ENCODE measurements at regions not wholly inside any gene's neighbourhood (a gene's known extent, or its start where the extent isn't known, plus 50 kb on each side); places are given as distances from the start of the nearest gene placed in this dataset.

GRCh38 chr4:97123573-97123972, 1019.7 kb downstream of the STPG2 start:
- no peaks in the 10 kb centered on the region for H3K4me1 ChIP-seq (ENCODE audit: control insufficient read depth, low read length)
- H3K4me2 ChIP-seq (ENCODE audit: low read length): no peak overlapping the region
- H3K79me2 ChIP-seq (ENCODE audit: control insufficient read depth, low read length): no peaks in the 10 kb centered on the region
- H3K9me2 ChIP-seq (replicated peaks; ENCODE audit: control insufficient read depth, low read length): no peaks in the 10 kb centered on the region
- no peak for TF ChIP-seq EZH2phosphoT487 (IDR thresholded peaks at IDR 0.05; ENCODE audit: borderline replicate concordance, low read length)
- no peak for TF ChIP-seq CTCF (IDR thresholded peaks at IDR 0.05; ENCODE audit: low read depth, low read length, poor library complexity, severe bottlenecking)
- no peaks in the 10 kb centered on the region for H3K27me3 ChIP-seq (ENCODE audit: control insufficient read depth, low read length)
- no peaks in the 10 kb centered on the region; the same call in 1 of the 2 replicates for H3K9me3 ChIP-seq (ENCODE audit: control insufficient read depth, insufficient read depth, low read length)
- no peak overlapping the region for H3K27ac ChIP-seq (ENCODE audit: low read depth, low read length)
- no peaks in the 10 kb centered on the region for H3K36me3 ChIP-seq (ENCODE audit: control insufficient read depth, low read length)
- H4K20me1 ChIP-seq (ENCODE audit: control insufficient read depth, insufficient read depth, low read depth, low read length): no peaks in the 10 kb centered on the region
- no peak overlapping the region for H3K4me3 ChIP-seq (ENCODE audit: low read length)
- H3F3A ChIP-seq (ENCODE audit: control insufficient read depth, insufficient read depth): no peaks in the 10 kb centered on the region

- TF ChIP-seq EZH2phosphoT487 (IDR thresholded peaks at IDR 0.05; ENCODE audit: borderline replicate concordance, low read length) (no peak), CTCF (IDR thresholded peaks at IDR 0.05; ENCODE audit: low read depth, low read length, poor library complexity, severe bottlenecking) (no peak)
Measured at GRCh38 chr4:97132435-97132834, 1010.8 kb downstream of the STPG2 start.

GRCh38 chr4:97134456-97134855, 1008.8 kb downstream of the STPG2 start:
- Histone ChIP-seq H4K20me1 (ENCODE audit: control insufficient read depth, insufficient read depth, low read depth, low read length) (no peaks in the 10 kb centered on the region), H3K4me1 (ENCODE audit: control insufficient read depth, low read length) (no peaks in the 10 kb centered on the region), H3K79me2 (ENCODE audit: control insufficient read depth, low read length) (no peaks in the 10 kb centered on the region), H3K9me2 (replicated peaks; ENCODE audit: control insufficient read depth, low read length) (no peaks in the 10 kb centered on the region), H3K27ac (ENCODE audit: low read depth, low read length) (no peak overlapping the region), H3F3A (ENCODE audit: control insufficient read depth, insufficient read depth) (no peaks in the 10 kb centered on the region), H3K36me3 (ENCODE audit: control insufficient read depth, low read length) (no peaks in the 10 kb centered on the region), H3K9me3 (ENCODE audit: control insufficient read depth, insufficient read depth, low read length) (no peaks in the 10 kb centered on the region), H3K4me2 (ENCODE audit: low read length) (no peak overlapping the region), H3K4me3 (ENCODE audit: low read length) (no peak overlapping the region), H3K27me3 (ENCODE audit: control insufficient read depth, low read length) (no peaks in the 10 kb centered on the region)
- TF ChIP-seq EZH2phosphoT487 (IDR thresholded peaks at IDR 0.05; ENCODE audit: borderline replicate concordance, low read length): no peak
- no peak for TF ChIP-seq CTCF (IDR thresholded peaks at IDR 0.05; ENCODE audit: low read depth, low read length, poor library complexity, severe bottlenecking)

More at GRCh38 chr4:97132435-97132834, 1010.8 kb downstream of the STPG2 start:
- Histone ChIP-seq H3K27ac (ENCODE audit: low read depth, low read length) (no peak overlapping the region), H3K4me3 (ENCODE audit: low read length) (no peak overlapping the region), H3K27me3 (ENCODE audit: control insufficient read depth, low read length) (no peaks in the 10 kb centered on the region), H3K79me2 (ENCODE audit: control insufficient read depth, low read length) (no peaks in the 10 kb centered on the region), H3K9me3 (ENCODE audit: control insufficient read depth, insufficient read depth, low read length) (no peaks in the 10 kb centered on the region), H3K36me3 (ENCODE audit: control insufficient read depth, low read length) (no peaks in the 10 kb centered on the region), H3K9me2 (replicated peaks; ENCODE audit: control insufficient read depth, low read length) (no peaks in the 10 kb centered on the region), H4K20me1 (ENCODE audit: control insufficient read depth, insufficient read depth, low read depth, low read length) (no peaks in the 10 kb centered on the region), H3K4me1 (ENCODE audit: control insufficient read depth, low read length) (no peaks in the 10 kb centered on the region), H3K4me2 (ENCODE audit: low read length) (no peak overlapping the region), H3F3A (ENCODE audit: control insufficient read depth, insufficient read depth) (no peaks in the 10 kb centered on the region)

- no peaks in the 10 kb centered on the region for H3K9me2 ChIP-seq (replicated peaks; ENCODE audit: control insufficient read depth, low read length)
- H3K36me3 ChIP-seq (ENCODE audit: control insufficient read depth, low read length): no peaks in the 10 kb centered on the region
- no peak overlapping the region for H3K4me3 ChIP-seq (ENCODE audit: low read length)
- H3K27me3 ChIP-seq (ENCODE audit: control insufficient read depth, low read length): no peaks in the 10 kb centered on the region
- no peaks in the 10 kb centered on the region for H3F3A ChIP-seq (ENCODE audit: control insufficient read depth, insufficient read depth)
- H3K4me2 ChIP-seq (ENCODE audit: low read length): no peak overlapping the region
- H3K4me1 ChIP-seq (ENCODE audit: control insufficient read depth, low read length): no peaks in the 10 kb centered on the region
- no peak overlapping the region for H3K27ac ChIP-seq (ENCODE audit: low read depth, low read length)
- H4K20me1 ChIP-seq (ENCODE audit: control insufficient read depth, insufficient read depth, low read depth, low read length): no peaks in the 10 kb centered on the region
- H3K9me3 ChIP-seq (ENCODE audit: control insufficient read depth, insufficient read depth, low read length): no peaks in the 10 kb centered on the region
- H3K79me2 ChIP-seq (ENCODE audit: control insufficient read depth, low read length): no peaks in the 10 kb centered on the region
- TF ChIP-seq CTCF (IDR thresholded peaks at IDR 0.05; ENCODE audit: low read depth, low read length, poor library complexity, severe bottlenecking) (no peak), EZH2phosphoT487 (IDR thresholded peaks at IDR 0.05; ENCODE audit: borderline replicate concordance, low read length) (no peak)
Measured at GRCh38 chr4:97139791-97140190, 1003.5 kb downstream of the STPG2 start.

All from DOHH2 (cell line).